DOHH2 (cell line): ENCODE measurements at regions not wholly inside any gene's neighbourhood (a gene's known extent, or its start where the extent isn't known, plus 50 kb on each side); places are given as distances from the start of the nearest gene placed in this dataset.

Experiments
- H3F3A ChIP-seq: fragments of 200-600 bp; sonication (generic), shearing (Covaris generic); 2 replicates; pipeline ENCODE4 v1.6.0; 2016; ENCODE audit warnings: antibody characterized with exemption, mild to moderate bottlenecking; ENCODE audit not compliant: control insufficient read depth, insufficient read depth
- H3K27ac ChIP-seq: fragments of 200-600 bp; sonication (generic); 2 replicates; pipeline ENCODE4 v1.5.1; 2014; ENCODE audit warnings: low read depth, mild to moderate bottlenecking, low read length, moderate library complexity
- H3K27me3 ChIP-seq: fragments of 200-600 bp; sonication (generic); 2 replicates; pipeline ENCODE4 v1.6.1; 2014; ENCODE audit warnings: mild to moderate bottlenecking, low read length, mixed read lengths; ENCODE audit not compliant: control insufficient read depth
- H3K36me3 ChIP-seq: fragments of 200-600 bp; sonication (generic); 2 replicates; pipeline ENCODE4 v1.6.1; 2014; ENCODE audit warnings: mild to moderate bottlenecking, low read length, moderate library complexity, mixed read lengths; ENCODE audit not compliant: control insufficient read depth
- H3K4me1 ChIP-seq: fragments of 200-600 bp; sonication (generic); 2 replicates; pipeline ENCODE4 v1.6.1; 2014; ENCODE audit warnings: mild to moderate bottlenecking, low read length, mixed read lengths; ENCODE audit not compliant: control insufficient read depth
- H3K4me2 ChIP-seq: fragments of 200-600 bp; sonication (generic); 2 replicates; pipeline ENCODE4 v1.6.0; 2014; ENCODE audit warnings: mild to moderate bottlenecking, low read length, moderate library complexity
- H3K4me3 ChIP-seq: fragments of 200-600 bp; sonication (generic); 2 replicates; pipeline ENCODE4 v1.5.1; 2014; ENCODE audit warnings: mild to moderate bottlenecking, low read length, mixed read lengths
- H3K79me2 ChIP-seq: fragments of 200-600 bp; sonication (generic); 2 replicates; pipeline ENCODE4 v1.6.1; 2014; ENCODE audit warnings: mild to moderate bottlenecking, low read length, mixed read lengths; ENCODE audit not compliant: control insufficient read depth
- H3K9me2 ChIP-seq: fragments of 200-600 bp; sonication (generic); replicated peaks from 2 replicates; pipeline ENCODE4 v1.6.1; 2014; ENCODE audit warnings: mild to moderate bottlenecking, low read length, mixed read lengths; ENCODE audit not compliant: control insufficient read depth
- H3K9me3 ChIP-seq: fragments of 200-600 bp; sonication (generic); 2 replicates; pipeline ENCODE4 v1.6.1; 2014; ENCODE audit warnings: antibody characterized with exemption, low read length, mixed read lengths; ENCODE audit not compliant: control insufficient read depth, insufficient read depth
- H4K20me1 ChIP-seq: fragments of 200-600 bp; sonication (generic); 2 replicates; pipeline ENCODE4 v1.6.0; 2014; ENCODE audit warnings: low read depth, mild to moderate bottlenecking, antibody characterized with exemption, low read length, moderate library complexity; ENCODE audit not compliant: control insufficient read depth, insufficient read depth
- EZH2phosphoT487 ChIP-seq: fragments of 200-600 bp; sonication (generic); IDR thresholded peaks from 2 replicates; pipeline ENCODE4 v1.6.1; 2017; ENCODE audit warnings: borderline replicate concordance, mild to moderate bottlenecking, antibody characterized with exemption, low read length, moderate library complexity, mixed read lengths
- TF ChIP-seq, protein P1 (sequence below): fragments of 200-600 bp; sonication (generic); IDR thresholded peaks from one replicate; pipeline ENCODE4 v1.5.1; 2014; ENCODE audit warnings: antibody characterized with exemption, mild to moderate bottlenecking, low read depth, low read length; ENCODE audit not compliant: poor library complexity, severe bottlenecking

DNA sequence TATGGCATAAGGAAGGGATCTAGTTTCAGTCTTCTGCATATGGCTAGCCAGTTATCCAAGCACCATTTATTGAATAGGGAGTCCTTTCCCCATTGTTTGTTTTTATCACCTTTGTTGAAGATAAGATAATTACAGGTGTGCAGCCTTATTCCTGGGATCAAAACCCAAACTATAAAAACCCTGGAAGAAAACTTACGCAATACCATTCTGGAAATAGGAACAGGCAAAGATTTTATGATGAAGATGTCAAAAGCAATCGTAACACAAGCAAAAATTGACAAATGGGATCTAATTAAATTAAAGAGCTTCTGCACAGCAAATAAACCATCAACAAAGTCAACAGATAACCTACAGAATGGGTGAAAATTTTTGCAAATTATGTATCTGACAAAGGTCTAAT, 128.5 kb upstream of the DCN start:
- Histone ChIP-seq H3K9me2 (no peaks in the 10 kb centered on the region), H3K27ac (no peak overlapping the region), H3K79me2 (no peaks in the 10 kb centered on the region), H4K20me1 (no peaks in the 10 kb centered on the region), H3K36me3 (no peaks in the 10 kb centered on the region), H3K4me1 (peaks cover 16% of the 10 kb centered on the region), H3F3A (no peaks in the 10 kb centered on the region), H3K4me2 (no peak overlapping the region), H3K9me3 (no peaks in the 10 kb centered on the region), H3K27me3 (no peaks in the 10 kb centered on the region), H3K4me3 (no peak overlapping the region)
- TF ChIP-seq, protein P1, sequence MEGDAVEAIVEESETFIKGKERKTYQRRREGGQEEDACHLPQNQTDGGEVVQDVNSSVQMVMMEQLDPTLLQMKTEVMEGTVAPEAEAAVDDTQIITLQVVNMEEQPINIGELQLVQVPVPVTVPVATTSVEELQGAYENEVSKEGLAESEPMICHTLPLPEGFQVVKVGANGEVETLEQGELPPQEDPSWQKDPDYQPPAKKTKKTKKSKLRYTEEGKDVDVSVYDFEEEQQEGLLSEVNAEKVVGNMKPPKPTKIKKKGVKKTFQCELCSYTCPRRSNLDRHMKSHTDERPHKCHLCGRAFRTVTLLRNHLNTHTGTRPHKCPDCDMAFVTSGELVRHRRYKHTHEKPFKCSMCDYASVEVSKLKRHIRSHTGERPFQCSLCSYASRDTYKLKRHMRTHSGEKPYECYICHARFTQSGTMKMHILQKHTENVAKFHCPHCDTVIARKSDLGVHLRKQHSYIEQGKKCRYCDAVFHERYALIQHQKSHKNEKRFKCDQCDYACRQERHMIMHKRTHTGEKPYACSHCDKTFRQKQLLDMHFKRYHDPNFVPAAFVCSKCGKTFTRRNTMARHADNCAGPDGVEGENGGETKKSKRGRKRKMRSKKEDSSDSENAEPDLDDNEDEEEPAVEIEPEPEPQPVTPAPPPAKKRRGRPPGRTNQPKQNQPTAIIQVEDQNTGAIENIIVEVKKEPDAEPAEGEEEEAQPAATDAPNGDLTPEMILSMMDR: no peak
- TF ChIP-seq EZH2phosphoT487: no peak

- TF ChIP-seq, protein P1: no peak
- no peak for TF ChIP-seq EZH2phosphoT487
- no peak overlapping the region for H3K27ac ChIP-seq
- no peaks in the 10 kb centered on the region for H3K36me3 ChIP-seq
- no peak overlapping the region for H3K4me2 ChIP-seq
- H4K20me1 ChIP-seq: no peaks in the 10 kb centered on the region
- no peak overlapping the region for H3K4me3 ChIP-seq
- H3K79me2 ChIP-seq: no peaks in the 10 kb centered on the region
- no peaks in the 10 kb centered on the region for H3K9me3 ChIP-seq
- H3F3A ChIP-seq: no peaks in the 10 kb centered on the region
- no peaks in the 10 kb centered on the region for H3K27me3 ChIP-seq
- H3K4me1 ChIP-seq: peaks cover 16% of the 10 kb centered on the region
- H3K9me2 ChIP-seq: no peaks in the 10 kb centered on the region
Observed at GRCh38 chr12:91309450-91309849, 126.8 kb upstream of the DCN start.

DNA sequence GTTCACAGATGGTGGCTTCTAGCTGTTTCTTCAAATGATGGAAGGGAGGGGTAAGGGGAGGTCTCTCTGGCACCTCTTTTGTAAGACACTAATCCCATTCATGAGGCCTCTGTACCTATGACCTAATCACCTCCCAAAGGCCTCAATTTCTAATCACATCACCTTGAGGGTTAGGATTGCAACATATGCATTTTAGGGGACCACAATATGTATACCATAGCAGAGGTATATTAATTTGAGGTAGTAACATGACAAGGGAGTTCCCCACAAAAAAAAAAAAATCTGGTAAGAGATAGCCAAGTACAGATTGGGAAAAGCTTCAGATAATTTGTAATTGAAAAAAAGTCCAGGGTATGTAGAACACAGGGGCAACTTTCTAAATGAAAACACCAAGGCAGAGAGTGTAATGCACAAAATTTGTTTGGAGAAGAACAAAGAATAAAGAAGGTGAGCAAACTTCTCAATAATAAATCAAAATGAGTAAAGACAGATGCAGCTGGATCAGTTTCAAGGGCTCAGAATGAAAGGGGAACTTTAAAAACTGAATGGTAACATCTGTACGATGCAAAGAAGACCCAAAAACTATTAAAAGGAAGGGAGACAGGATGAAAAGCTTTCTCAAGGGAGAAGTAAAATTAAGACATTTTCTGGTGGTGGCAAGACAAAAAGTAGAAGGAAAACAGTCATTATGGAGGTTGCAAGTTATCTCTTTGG, 125.5 kb upstream of the DCN start:
- no peaks in the 10 kb centered on the region for H4K20me1 ChIP-seq
- H3K36me3 ChIP-seq: no peaks in the 10 kb centered on the region
- H3K4me3 ChIP-seq: no peak overlapping the region
- TF ChIP-seq, protein P1: no peak
- TF ChIP-seq EZH2phosphoT487: no peak
- H3K27ac ChIP-seq: peak overlapping the region; percentile 22; the same call in 1 of the 2 replicates
- no peaks in the 10 kb centered on the region for H3K27me3 ChIP-seq
- peak overlapping the region; percentile 1; the same call in 1 of the 2 replicates for H3K4me2 ChIP-seq
- peaks cover 16% of the 10 kb centered on the region for H3K4me1 ChIP-seq
- H3K79me2 ChIP-seq: no peaks in the 10 kb centered on the region
- H3K9me2 ChIP-seq: no peaks in the 10 kb centered on the region
- no peaks in the 10 kb centered on the region for H3F3A ChIP-seq
- H3K9me3 ChIP-seq: no peaks in the 10 kb centered on the region
